Esophagus squamous epithelium (tissue), 4 donors: ENCODE measurements at regions not wholly inside any gene's neighbourhood (a gene's known extent, or its start where the extent isn't known, plus 50 kb on each side); places are given as distances from the start of the nearest gene placed in this dataset.

Source experiments
- POLR2A ChIP-seq, 4 donors: fragments of 450-650 bp; IDR thresholded peaks; one replicate each; pipeline ENCODE4 v1.6.1; 2017; ENCODE audit warnings: antibody characterized with exemption in 4 of 4, mild to moderate bottlenecking in 4 of 4, moderate library complexity in 3 of 4
- TF ChIP-seq, protein P1 (sequence below), 6 experiments: fragments of 450-650 bp in 4 of 6; fragments of 200-600 bp in 2 of 6; sonication (generic) in 2 of 6; IDR thresholded peaks; one replicate each; pipeline ENCODE4 v1.5.1; 2016 to 2019; ENCODE audit warnings: antibody characterized with exemption in 6 of 6, mild to moderate bottlenecking in 4 of 6, moderate library complexity in 4 of 6

DNA sequence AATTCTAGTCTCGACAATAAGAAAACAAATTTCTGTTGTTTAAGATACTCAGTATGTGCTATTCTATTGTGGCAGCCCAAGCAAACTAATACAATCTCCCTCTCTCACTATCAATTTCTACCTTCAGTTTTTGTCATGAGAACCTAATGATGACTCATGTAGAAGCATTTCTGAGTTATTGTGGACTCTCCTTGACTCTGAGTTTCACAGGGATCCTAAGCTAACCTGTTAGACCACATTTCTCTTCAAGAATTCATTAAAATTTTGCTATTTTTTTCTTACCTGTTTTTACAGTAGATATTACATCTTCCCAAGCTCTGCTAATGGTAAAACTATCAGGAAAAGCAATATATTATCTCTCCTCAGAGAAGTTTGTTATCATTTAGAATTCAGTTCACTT lies 599.1 kb upstream of the TYRP1 start:
- TF ChIP-seq, protein P1, sequence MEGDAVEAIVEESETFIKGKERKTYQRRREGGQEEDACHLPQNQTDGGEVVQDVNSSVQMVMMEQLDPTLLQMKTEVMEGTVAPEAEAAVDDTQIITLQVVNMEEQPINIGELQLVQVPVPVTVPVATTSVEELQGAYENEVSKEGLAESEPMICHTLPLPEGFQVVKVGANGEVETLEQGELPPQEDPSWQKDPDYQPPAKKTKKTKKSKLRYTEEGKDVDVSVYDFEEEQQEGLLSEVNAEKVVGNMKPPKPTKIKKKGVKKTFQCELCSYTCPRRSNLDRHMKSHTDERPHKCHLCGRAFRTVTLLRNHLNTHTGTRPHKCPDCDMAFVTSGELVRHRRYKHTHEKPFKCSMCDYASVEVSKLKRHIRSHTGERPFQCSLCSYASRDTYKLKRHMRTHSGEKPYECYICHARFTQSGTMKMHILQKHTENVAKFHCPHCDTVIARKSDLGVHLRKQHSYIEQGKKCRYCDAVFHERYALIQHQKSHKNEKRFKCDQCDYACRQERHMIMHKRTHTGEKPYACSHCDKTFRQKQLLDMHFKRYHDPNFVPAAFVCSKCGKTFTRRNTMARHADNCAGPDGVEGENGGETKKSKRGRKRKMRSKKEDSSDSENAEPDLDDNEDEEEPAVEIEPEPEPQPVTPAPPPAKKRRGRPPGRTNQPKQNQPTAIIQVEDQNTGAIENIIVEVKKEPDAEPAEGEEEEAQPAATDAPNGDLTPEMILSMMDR (IDR thresholded peaks at IDR 0.05) = no peak
- TF ChIP-seq POLR2A (IDR thresholded peaks at IDR 0.05) = no peak
